GM12878 (cell line): ENCODE measurements at regions not wholly inside any gene's neighbourhood (a gene's known extent, or its start where the extent isn't known, plus 50 kb on each side); places are given as distances from the start of the nearest gene placed in this dataset.

Source experiments
- ATAC-seq: fragments of 200-7000 bp; cut with Tn5 transposase; 3 replicates; pipeline ENCODE4 v1.9.1; 2020; ENCODE audit warnings: mild to moderate bottlenecking, moderate library complexity
- BruUV-seq: library from RNA; stranded (reverse); fragments of 400-500 nt; replicated peaks from 2 replicates; lab custom pipeline; 2021; lab: Mats Ljungman, UMichigan
- CTCF ChIA-PET: fragments of 300-600 bp; sonication (Branson Sonifier 250); formaldehyde crosslinking; extraction: SDS; loops from one replicate; lab custom pipeline; 2021; ENCODE audit warnings: inconsistent platforms; lab: Yijun Ruan, JAX
- POLR2A ChIA-PET: fragments of 350-600 bp; formaldehyde crosslinking; extraction: SDS; loops from one replicate; lab custom pipeline; 2021; ENCODE audit warnings: inconsistent platforms; lab: Charles Lee
- RAD21 ChIA-PET: fragments of 300-600 bp; sonication (Branson Sonifier 250); formaldehyde crosslinking; loops from one replicate; lab custom pipeline; 2023; ENCODE audit warnings: antibody characterized with exemption; ENCODE audit not compliant: unreplicated experiment; lab: Charles Lee
- SMC1A ChIA-PET: fragments of 300-600 bp; sonication (Branson Sonifier 250); formaldehyde crosslinking; loops from one replicate; lab custom pipeline; 2023; ENCODE audit not compliant: unreplicated experiment, uncharacterized antibody; lab: Charles Lee
- DNase-seq: peaks from one replicate; pipeline ENCODE4 v3.0.0-alpha.2; 2011; ENCODE audit warnings: low read depth, low spot score
- FAIRE-seq: peaks from 3 replicates; lab custom pipeline; 2011; peaks lifted over from hg19 to GRCh38; lab: Jason Lieb, UNC
- H2AFZ ChIP-seq: 2 replicates; pipeline ENCODE4 v1.6.0; 2011; ENCODE audit warnings: low read depth, low read length, control low read depth; ENCODE audit not compliant: control insufficient read depth
- H3K27ac ChIP-seq: 2 replicates; pipeline ENCODE4 v1.5.1; 2011; ENCODE audit warnings: control low read depth; ENCODE audit not compliant: control insufficient read depth, insufficient read depth
- H3K27me3 ChIP-seq, 2 experiments: replicated peaks in 1 of 2; 2 replicates each; pipeline versions ENCODE4 v1.6.0 to v1.6.1; 2011; ENCODE audit warnings: low read length in 1 of 2; ENCODE audit not compliant: control insufficient read depth in 2 of 2, insufficient read depth in 2 of 2
- H3K36me3 ChIP-seq, 2 experiments: 2 replicates each; pipeline ENCODE4 v1.5.1; 2011; ENCODE audit warnings: low read length in 1 of 2; ENCODE audit not compliant: control insufficient read depth in 2 of 2, insufficient read depth in 2 of 2
- H3K4me1 ChIP-seq: 2 replicates; pipeline ENCODE4 v1.6.1; 2011; ENCODE audit warnings: mild to moderate bottlenecking, low read length, moderate library complexity, mixed read lengths; ENCODE audit not compliant: control insufficient read depth, insufficient read depth
- H3K4me2 ChIP-seq: 2 replicates; pipeline ENCODE4 v1.6.0; 2011; ENCODE audit warnings: control low read depth; ENCODE audit not compliant: control insufficient read depth, insufficient read depth
- H3K4me3 ChIP-seq: fragments of 200-600 bp; sonication (generic); 2 replicates; pipeline ENCODE4 v1.5.1; 2016
- H3K79me2 ChIP-seq: 2 replicates; pipeline ENCODE4 v1.6.0; 2011; ENCODE audit warnings: low read length; ENCODE audit not compliant: control insufficient read depth, insufficient read depth
- H3K9ac ChIP-seq: 2 replicates; pipeline ENCODE4 v1.8.0; 2011; ENCODE audit warnings: low read length, control low read depth, mixed read lengths; ENCODE audit not compliant: control insufficient read depth, insufficient read depth
- H3K9me3 ChIP-seq: replicated peaks from 3 replicates; pipeline ENCODE4 v1.5.1; 2011; ENCODE audit warnings: mild to moderate bottlenecking, low read length; ENCODE audit not compliant: control insufficient read depth, insufficient read depth
- H4K20me1 ChIP-seq: 2 replicates; pipeline ENCODE4 v1.6.0; 2011; ENCODE audit not compliant: control insufficient read depth, insufficient read depth
- CEBPB ChIP-seq, 2 experiments: fragments of 150-350 bp in 1 of 2; IDR thresholded peaks; 2 replicates each; pipeline ENCODE4 v1.6.1; 2012 to 2014; ENCODE audit warnings: low read depth in 2 of 2, low read length in 2 of 2, borderline replicate concordance in 1 of 2, inconsistent platforms in 1 of 2
- E2F8 ChIP-seq: fragments of 450-650 bp; IDR thresholded peaks from 2 replicates; pipeline ENCODE4 v1.6.1; 2018; ENCODE audit warnings: mild to moderate bottlenecking, low read depth, moderate library complexity; ENCODE audit not compliant: partially characterized antibody
- POU2F2 ChIP-seq: IDR thresholded peaks from 3 replicates; pipeline ENCODE4 v1.6.1; 2011; ENCODE audit warnings: low read depth, mild to moderate bottlenecking, low read length, borderline replicate concordance
- RCOR1 ChIP-seq: conservative IDR thresholded peaks from 2 replicates; pipeline ENCODE4 v1.6.1; 2012; ENCODE audit warnings: low read depth, low read length, improper control_type of control experiment
- SREBF1 ChIP-seq: IDR thresholded peaks from 2 replicates; pipeline ENCODE4 v1.6.1; 2012; ENCODE audit warnings: mild to moderate bottlenecking, low read length
- STAT3 ChIP-seq: IDR thresholded peaks from 2 replicates; pipeline ENCODE4 v1.6.1; 2011; ENCODE audit warnings: low read depth, low read length, improper control_type of control experiment
- WRNIP1 ChIP-seq: IDR thresholded peaks from 2 replicates; pipeline ENCODE4 v1.6.1; 2011; ENCODE audit warnings: low read depth, low read length, improper control_type of control experiment, borderline replicate concordance
- ZBTB4 ChIP-seq: fragments of 450-650 bp; formaldehyde crosslinking; IDR thresholded peaks from 2 replicates; pipeline ENCODE4 v1.4.0; 2022; ENCODE audit warnings: mild to moderate bottlenecking, moderate library complexity
- WGBS: methylation state at CpG from one replicate; pipeline ENCODE4 v1.1.6; 2016; ENCODE audit warnings: low lambda C conversion rate; ENCODE audit not compliant: insufficient replicate concordance, insufficient coverage; ENCODE audit errors: missing lambda C conversion rate; 5-methylcytosine and 5-hydroxymethylcytosine counted together
- in situ Hi-C: fragments of 300-500 bp; cut with MboI; formaldehyde crosslinking; loops from 9 replicates; pipeline ENCODE4 v1.14.3; 2018; ENCODE audit warnings: mixed read lengths
- intact Hi-C: fragments of 100-400 bp; cut with micrococcal nuclease; formaldehyde crosslinking; loops from one replicate; pipeline ENCODE4 v1.14.2; 2022; ENCODE audit not compliant: unreplicated experiment

GRCh38 chr14:45904314-45904713, 651.3 kb upstream of the MIS18BP1 start:
- no peak overlapping the region for H3K27ac ChIP-seq
- no peaks in the 10 kb centered on the region for H3K79me2 ChIP-seq
- 0% methylated on average over 1 of the region's 1 CpG for WGBS
- BruUV-seq, result no TSS peak
- H3K27me3 ChIP-seq, result no peaks in the 10 kb centered on the region
- intact Hi-C loops (no loop called here), in situ Hi-C loops (no loop called here)
- H3K4me1 ChIP-seq, result peaks cover 4% of the 10 kb centered on the region; the same call in 1 of the 2 replicates
- TF ChIP-seq POU2F2 (no peak), SREBF1 (no peak)
- H2AFZ ChIP-seq, result no peak overlapping the region
- CTCF ChIA-PET, result no interaction called here
- ATAC-seq (no peak), FAIRE-seq (no peak), DNase-seq (no peak)
- SMC1A ChIA-PET, result no interaction called here
- no peak overlapping the region for H3K9ac ChIP-seq
- POLR2A ChIA-PET, result no interaction called here
- H3K36me3 ChIP-seq, result no peaks in the 10 kb centered on the region
- no peaks in the 10 kb centered on the region for H3K9me3 ChIP-seq
- no peaks in the 10 kb centered on the region for H4K20me1 ChIP-seq
- no peak overlapping the region for H3K4me2 ChIP-seq
- RAD21 ChIA-PET, result no interaction called here
- no peak overlapping the region for H3K4me3 ChIP-seq

GRCh38 chr14:45902241-45902640, 649.2 kb upstream of the MIS18BP1 start:
- no peak for FAIRE-seq
- WGBS, result 35% methylated on average over 3 of the region's 3 CpGs
- Histone ChIP-seq H3K9ac (no peak overlapping the region), H3K27me3 (no peaks in the 10 kb centered on the region), H3K9me3 (no peaks in the 10 kb centered on the region), H3K36me3 (no peaks in the 10 kb centered on the region), H4K20me1 (no peaks in the 10 kb centered on the region), H3K27ac (no peak overlapping the region), H3K4me2 (no peak overlapping the region), H3K79me2 (no peaks in the 10 kb centered on the region), H3K4me1 (peaks cover 4% of the 10 kb centered on the region; the same call in 1 of the 2 replicates), H2AFZ (no peak overlapping the region), H3K4me3 (no peak overlapping the region)
- no peak for DNase-seq
- SMC1A ChIA-PET, result interaction anchor here (0.9 to 1.8 kb wide), 2 partner anchors 34 to 36 kb away, joined by 3 to 5 read pairs; no protein-coding TSS in a partner anchor
- POLR2A ChIA-PET, result no interaction called here
- intact Hi-C loops (no loop called here), in situ Hi-C loops (no loop called here)
- RAD21 ChIA-PET, result interaction anchor here (1.1 to 1.3 kb wide), 2 partner anchors 9 to 11 kb away, joined by 3 to 4 read pairs; no protein-coding TSS in a partner anchor
- CTCF ChIA-PET, result no interaction called here
- no TSS peak for BruUV-seq
- no peak for ATAC-seq
- TF ChIP-seq RCOR1 (no peak), STAT3 (no peak), CEBPB (IDR thresholded peaks at IDR 0.05; ENCODE audit: borderline replicate concordance in 1 of 2, low read depth in 2 of 2, low read length in 2 of 2) (no peak), WRNIP1 (no peak), ZBTB4 (CRISPR knock-in tag) (no peak), E2F8 (no peak)
